ENCODE measurements at regions not wholly inside any gene's neighbourhood (a gene's known extent, or its start where the extent isn't known, plus 50 kb on each side); places are given as distances from the start of the nearest gene placed in this dataset.
A peak's percentile ranks its signal among the peaks of the same experiment; 100 is the strongest.
"Not testable (repeated sequence)": the region's sequence is repeated elsewhere in the genome, so short reads cannot be mapped to it uniquely, and the experiment has no call there.

DNA sequence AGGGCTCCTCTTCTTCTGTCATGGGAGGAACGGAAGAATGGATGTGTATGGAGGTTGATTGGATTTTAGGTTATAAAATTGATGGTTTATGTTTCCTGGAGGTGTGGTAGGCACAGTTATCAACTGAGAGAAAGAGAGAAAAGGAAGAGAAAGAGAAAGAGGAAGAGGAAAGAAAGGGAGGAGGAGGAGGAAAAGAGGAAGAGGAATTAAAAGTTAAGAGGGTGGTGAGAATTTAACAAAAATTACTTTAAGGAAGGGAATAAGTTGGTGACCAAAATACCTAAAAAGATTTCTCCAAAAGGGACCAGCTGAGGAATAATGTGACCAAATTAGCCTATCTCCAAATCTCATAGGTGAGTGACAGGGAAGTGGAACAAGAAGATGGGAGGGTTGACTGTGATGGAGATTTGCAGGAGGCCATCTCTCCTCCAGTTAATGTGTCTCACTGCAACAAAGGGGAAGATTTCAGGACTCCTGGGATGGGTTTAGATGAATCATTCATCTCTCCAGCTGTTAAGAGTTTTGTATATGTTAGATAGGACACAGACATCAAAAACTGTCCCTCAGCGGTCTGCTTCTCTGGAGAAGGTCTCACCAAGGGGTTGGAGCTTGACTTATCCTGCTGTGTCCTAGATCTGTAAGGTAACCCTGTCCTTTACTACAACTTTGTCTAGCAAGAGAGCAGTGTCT, 76.0 kb upstream of the TMC1 start:
- Mint-ChIP-seq H3K4me3 (no peak overlapping the region), H3K27ac (no peak overlapping the region), H3K4me1 (peaks cover 24% of the 10 kb centered on the region), H3K27me3 (peaks cover 6% of the 10 kb centered on the region), H3K9me3 (no peaks in the 10 kb centered on the region), H3K36me3 (peaks cover 1% of the 10 kb centered on the region)
- POLR2A ChIA-PET: no interaction called here
- no peak for ATAC-seq (ENCODE audit: low read depth)
- DNase-seq: no peak

- POLR2A ChIA-PET: no interaction called here
- peaks cover 6% of the 10 kb centered on the region for H3K27me3 Mint-ChIP-seq
- no peaks in the 10 kb centered on the region for H3K9me3 Mint-ChIP-seq
- DNase-seq (no peak), ATAC-seq (ENCODE audit: low read depth) (no peak)
- no peak overlapping the region for H3K27ac Mint-ChIP-seq
- H3K4me1 Mint-ChIP-seq: peaks cover 24% of the 10 kb centered on the region
- H3K36me3 Mint-ChIP-seq: peaks cover 1% of the 10 kb centered on the region
- no peak overlapping the region for H3K4me3 Mint-ChIP-seq
Observed at GRCh38 chr9:72444435-72444834, 77.0 kb upstream of the TMC1 start.

- peak; percentile 66 for ATAC-seq (ENCODE audit: low read depth)
- peaks cover 1% of the 10 kb centered on the region for H3K36me3 Mint-ChIP-seq
- H3K4me1 Mint-ChIP-seq: peaks cover 24% of the 10 kb centered on the region
- H3K27me3 Mint-ChIP-seq: peaks cover 6% of the 10 kb centered on the region
- DNase-seq: no peak
- POLR2A ChIA-PET: interaction anchor here (1.5 kb wide), 1 partner anchor 78 kb away, joined by 10 read pairs; the partner anchor contains the start of gene ZFAND5
- no peak overlapping the region for H3K27ac Mint-ChIP-seq
- no peak overlapping the region for H3K4me3 Mint-ChIP-seq
- no peaks in the 10 kb centered on the region for H3K9me3 Mint-ChIP-seq
Observed at GRCh38 chr9:72443855-72444254, 77.6 kb upstream of the TMC1 start.

DNA sequence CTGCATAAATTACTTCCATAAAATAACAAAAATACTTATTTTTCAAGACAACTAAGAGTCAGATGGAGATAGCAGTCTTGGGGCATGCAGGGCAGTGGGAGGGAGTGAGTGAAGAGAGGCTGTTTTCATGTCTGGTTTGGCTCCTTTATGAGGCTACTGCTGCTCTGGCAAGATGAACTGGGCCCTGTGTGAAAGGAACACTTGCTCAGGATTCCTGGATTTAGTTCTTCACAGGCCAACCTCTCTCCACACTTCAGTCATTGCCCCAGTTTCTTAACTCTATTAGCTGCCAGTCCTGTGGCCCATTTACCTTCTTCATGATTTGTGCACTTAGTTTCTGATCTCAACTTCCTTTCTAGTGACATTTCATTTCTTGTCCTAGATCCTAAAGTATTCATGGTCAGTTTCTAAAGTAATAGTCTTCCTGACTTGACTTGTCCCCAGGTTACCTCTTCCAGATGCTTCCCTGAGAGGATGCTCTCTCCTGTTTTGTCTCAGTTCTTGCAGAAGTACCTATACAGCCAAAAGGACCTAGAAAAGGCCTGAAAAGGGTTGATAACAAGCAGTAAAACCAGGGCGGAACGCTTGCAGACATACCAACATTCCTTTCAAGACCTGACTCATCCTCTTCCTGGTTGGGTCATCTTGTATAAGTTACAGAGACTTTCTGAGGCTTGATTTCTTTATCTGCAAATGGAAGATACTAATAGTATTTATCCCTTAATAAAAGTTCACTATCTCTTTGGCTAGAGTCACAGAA, 77.0 kb upstream of the ZFAND5 start:
- POLR2A ChIA-PET: no interaction called here
- H3K9me3 Mint-ChIP-seq: no peaks in the 10 kb centered on the region
- DNase-seq (no peak), ATAC-seq (ENCODE audit: low read depth) (no peak)
- no peak overlapping the region for H3K4me3 Mint-ChIP-seq
- peaks cover 24% of the 10 kb centered on the region for H3K4me1 Mint-ChIP-seq
- H3K27ac Mint-ChIP-seq: no peak overlapping the region
- H3K36me3 Mint-ChIP-seq: peaks cover 1% of the 10 kb centered on the region
- H3K27me3 Mint-ChIP-seq: peaks cover 6% of the 10 kb centered on the region

DNA sequence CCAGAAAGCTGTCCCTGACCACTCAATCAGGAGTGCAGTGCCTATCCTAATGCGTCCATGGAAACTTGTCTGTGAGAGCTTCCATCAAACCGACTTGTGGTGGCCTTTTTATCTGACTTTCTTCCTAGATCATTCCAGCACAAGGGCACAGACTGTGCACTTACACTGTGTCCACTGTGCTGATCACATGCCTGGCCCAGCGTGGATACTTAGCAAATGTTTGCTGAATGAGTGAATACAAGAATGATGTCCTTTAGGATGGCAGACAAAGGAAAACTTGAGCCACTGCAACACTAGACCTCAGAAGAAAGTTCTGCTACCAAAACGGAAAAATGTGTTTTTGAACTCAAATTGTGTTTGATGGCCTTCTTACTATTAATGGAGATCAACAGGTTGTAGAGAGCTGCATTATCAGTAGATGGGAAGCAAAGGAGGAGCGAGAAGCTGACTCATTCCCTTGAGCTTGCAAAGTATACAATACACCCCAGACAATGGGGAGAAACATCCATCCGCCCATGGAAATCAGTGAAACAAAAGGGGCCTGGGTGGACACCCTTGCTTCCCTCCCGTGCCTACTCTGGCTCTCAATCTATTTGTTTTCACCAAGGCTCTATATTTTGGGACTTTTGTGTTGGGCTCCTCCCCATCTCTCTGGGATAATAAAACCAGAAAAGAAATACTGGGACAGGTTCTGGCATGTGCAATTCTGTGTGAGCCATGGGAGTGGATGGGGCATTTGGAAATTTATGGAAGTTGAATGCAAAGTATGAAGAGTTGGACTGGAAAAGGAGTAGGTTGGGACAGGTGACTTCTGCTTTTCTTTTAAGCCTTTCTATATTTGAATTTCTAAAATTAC, 76.2 kb upstream of the ZFAND5 start:
- no peaks in the 10 kb centered on the region for H3K9me3 Mint-ChIP-seq
- no peak overlapping the region for H3K27ac Mint-ChIP-seq
- H3K4me1 Mint-ChIP-seq: peaks cover 24% of the 10 kb centered on the region
- POLR2A ChIA-PET: no interaction called here
- peaks cover 6% of the 10 kb centered on the region for H3K27me3 Mint-ChIP-seq
- no peak for DNase-seq
- no peak for ATAC-seq (ENCODE audit: low read depth)
- peaks cover 1% of the 10 kb centered on the region for H3K36me3 Mint-ChIP-seq
- H3K4me3 Mint-ChIP-seq: no peak overlapping the region

DNA sequence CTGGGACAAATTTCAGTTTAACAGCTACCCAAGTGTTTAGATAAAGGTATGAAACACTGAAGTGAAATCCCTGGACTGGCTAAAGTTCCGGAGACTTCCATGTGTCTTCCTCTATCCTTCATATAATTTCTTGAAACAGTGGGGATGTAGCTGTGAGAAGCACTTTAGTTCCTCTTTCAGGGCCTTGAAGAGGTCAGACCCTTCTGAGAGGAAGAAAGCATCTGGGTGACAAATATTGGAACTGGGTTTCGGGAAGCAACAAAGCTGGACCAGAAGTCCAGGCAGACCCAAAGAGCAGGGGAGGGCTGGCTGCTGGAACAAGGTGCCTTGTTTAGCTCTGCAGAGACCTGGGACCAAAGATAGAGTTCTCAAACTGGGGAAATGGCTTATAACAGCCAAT, 75.4 kb upstream of the ZFAND5 start:
- Mint-ChIP-seq H3K27ac (no peak overlapping the region), H3K4me1 (peaks cover 24% of the 10 kb centered on the region), H3K9me3 (no peaks in the 10 kb centered on the region), H3K36me3 (peaks cover 1% of the 10 kb centered on the region), H3K27me3 (peaks cover 8% of the 10 kb centered on the region), H3K4me3 (no peak overlapping the region)
- no peak for ATAC-seq (ENCODE audit: low read depth)
- DNase-seq: no peak
- POLR2A ChIA-PET: no interaction called here

- not testable (repeated sequence) for H3K9me3 Mint-ChIP-seq; H3K27ac Mint-ChIP-seq; H3K36me3 Mint-ChIP-seq; H3K27me3 Mint-ChIP-seq; ATAC-seq (ENCODE audit: low read depth); H3K4me3 Mint-ChIP-seq; H3K4me1 Mint-ChIP-seq; DNase-seq
- POLR2A ChIA-PET: interaction anchor here (0.7 kb wide), 1 partner anchor 62 kb away, joined by 3 read pairs; no protein-coding TSS in a partner anchor
Observed at GRCh38 chr9:72433616-72434267, 68.7 kb upstream of the ZFAND5 start.

GRCh38 chr9:72431036-72431435, 66.0 kb upstream of the ZFAND5 start:
- POLR2A ChIA-PET: no interaction called here
- Mint-ChIP-seq H3K4me3 (no peak overlapping the region), H3K27ac (no peak overlapping the region), H3K4me1 (no peaks in the 10 kb centered on the region), H3K36me3 (no peaks in the 10 kb centered on the region), H3K9me3 (no peaks in the 10 kb centered on the region), H3K27me3 (peaks cover 3% of the 10 kb centered on the region)
- ATAC-seq (ENCODE audit: low read depth) (no peak), DNase-seq (no peak)

GRCh38 chr9:72428329-72428728, 63.3 kb upstream of the ZFAND5 start:
- no peak overlapping the region for H3K4me3 Mint-ChIP-seq
- no peaks in the 10 kb centered on the region for H3K36me3 Mint-ChIP-seq
- DNase-seq: no peak
- ATAC-seq (ENCODE audit: low read depth): no peak
- H3K27me3 Mint-ChIP-seq: peaks cover 2% of the 10 kb centered on the region
- no peak overlapping the region for H3K27ac Mint-ChIP-seq
- POLR2A ChIA-PET: interaction anchor here (0.5 kb wide), 1 partner anchor 689 kb away, joined by 4 read pairs; no protein-coding TSS in a partner anchor
- no peaks in the 10 kb centered on the region for H3K9me3 Mint-ChIP-seq
- H3K4me1 Mint-ChIP-seq: no peaks in the 10 kb centered on the region

GRCh38 chr9:72427801-72428200, 62.8 kb upstream of the ZFAND5 start:
- H3K4me3 Mint-ChIP-seq: no peak overlapping the region

DNA sequence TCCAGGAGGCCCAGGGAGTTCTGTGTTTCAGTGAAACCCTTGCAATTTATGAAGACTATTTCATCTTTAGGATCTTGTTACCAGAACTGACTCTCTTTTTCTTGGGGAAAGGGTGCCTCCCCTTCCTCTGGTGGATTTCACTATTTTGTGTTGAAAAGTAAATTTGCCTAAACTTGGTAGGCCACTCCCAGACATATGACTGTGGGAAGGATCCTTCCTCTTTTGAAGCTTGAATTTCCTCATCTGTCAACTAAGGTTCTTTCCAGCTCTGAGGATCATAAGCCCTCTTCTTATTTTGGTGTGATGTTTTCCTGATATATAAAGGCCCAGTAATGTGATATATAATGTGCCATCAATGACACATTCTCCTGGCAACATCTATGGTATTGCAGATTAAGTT, 59.1 kb upstream of the ZFAND5 start:
- Mint-ChIP-seq H3K4me1 (no peaks in the 10 kb centered on the region), H3K27ac (no peak overlapping the region), H3K9me3 (no peaks in the 10 kb centered on the region), H3K36me3 (no peaks in the 10 kb centered on the region), H3K27me3 (peaks cover 2% of the 10 kb centered on the region), H3K4me3 (no peak overlapping the region)
- DNase-seq (no peak), ATAC-seq (ENCODE audit: low read depth) (no peak)
- POLR2A ChIA-PET: no interaction called here

More at GRCh38 chr9:72427801-72428200, 62.8 kb upstream of the ZFAND5 start:
- H3K4me1 Mint-ChIP-seq: no peaks in the 10 kb centered on the region
- ATAC-seq (ENCODE audit: low read depth) (no peak), DNase-seq (no peak)
- no peaks in the 10 kb centered on the region for H3K36me3 Mint-ChIP-seq
- peaks cover 2% of the 10 kb centered on the region for H3K27me3 Mint-ChIP-seq
- POLR2A ChIA-PET: interaction anchor here (0.5 kb wide), 1 partner anchor 688 kb away, joined by 4 read pairs; no protein-coding TSS in a partner anchor
- no peaks in the 10 kb centered on the region for H3K9me3 Mint-ChIP-seq
- no peak overlapping the region for H3K27ac Mint-ChIP-seq

GRCh38 chr9:72422214-72422613, 57.2 kb upstream of the ZFAND5 start:
- DNase-seq: no peak
- H3K4me1 Mint-ChIP-seq: no peaks in the 10 kb centered on the region
- H3K9me3 Mint-ChIP-seq: no peaks in the 10 kb centered on the region
- H3K27me3 Mint-ChIP-seq: peaks cover 2% of the 10 kb centered on the region
- no peaks in the 10 kb centered on the region for H3K36me3 Mint-ChIP-seq
- H3K27ac Mint-ChIP-seq: no peak overlapping the region
- no peak for ATAC-seq (ENCODE audit: low read depth)
- H3K4me3 Mint-ChIP-seq: no peak overlapping the region
- POLR2A ChIA-PET: no interaction called here

DNA sequence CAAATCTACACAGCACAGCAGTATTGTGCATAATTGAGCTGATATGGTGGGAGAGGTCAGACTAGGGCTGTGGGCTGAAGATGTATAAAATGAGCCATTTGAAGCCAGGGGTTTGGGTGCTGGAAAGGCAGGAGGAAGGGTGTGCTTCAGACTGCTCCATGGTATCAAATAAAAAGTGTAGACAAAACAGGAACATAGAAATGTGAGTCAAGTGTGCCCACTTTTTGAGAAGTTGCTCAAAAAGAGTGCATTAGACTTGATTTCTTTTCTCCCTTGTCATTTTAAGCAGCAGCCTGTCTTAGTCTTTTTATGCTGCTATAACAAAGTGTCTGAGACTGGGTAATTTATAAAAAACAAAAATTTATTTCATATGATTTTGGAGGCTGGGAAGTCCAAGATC, 55.8 kb upstream of the ZFAND5 start:
- Mint-ChIP-seq H3K4me1 (no peaks in the 10 kb centered on the region), H3K27ac (no peak overlapping the region), H3K36me3 (no peaks in the 10 kb centered on the region), H3K27me3 (no peaks in the 10 kb centered on the region), H3K9me3 (no peaks in the 10 kb centered on the region), H3K4me3 (no peak overlapping the region)
- ATAC-seq (ENCODE audit: low read depth): no peak
- POLR2A ChIA-PET: no interaction called here
- no peak for DNase-seq

Data from activated naive CD8-positive, alpha-beta T cell treated with anti-CD3 and anti-CD28 coated beads, Interleukin-2, amount 10 ng/mL, durations not matched to agents 7 days and 5 days (primary cell).